ENCODE measurements at regions not wholly inside any gene's neighbourhood (a gene's known extent, or its start where the extent isn't known, plus 50 kb on each side); places are given as distances from the start of the nearest gene placed in this dataset.

DNA sequence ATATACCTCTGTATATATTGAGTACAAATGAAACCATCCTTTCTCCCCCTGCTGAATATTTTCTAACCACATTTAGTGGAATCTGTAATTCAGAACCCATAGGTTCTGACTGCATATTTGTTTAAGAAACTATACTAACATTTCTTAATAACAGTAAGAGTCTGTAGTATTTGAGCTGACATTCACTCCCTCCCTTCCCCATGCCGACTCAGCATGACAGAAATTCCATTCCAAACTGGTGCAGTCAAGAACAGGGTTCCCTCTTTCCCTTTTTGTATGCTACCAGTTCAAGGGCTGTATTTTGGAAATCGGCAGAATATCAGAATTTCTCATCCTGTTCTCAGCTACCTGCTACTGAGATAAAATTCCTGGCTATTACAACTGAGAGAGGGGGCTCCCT, 796.6 kb upstream of the DPPA4 start:
- TF ChIP-seq RXRA (IDR thresholded peaks at IDR 0.05), result no peak
- no peak for TF ChIP-seq CTCF (IDR thresholded peaks at IDR 0.05; ENCODE audit: low read depth, low read length, missing input control)
- TF ChIP-seq GABPA (IDR thresholded peaks at IDR 0.05 in 1 of 2, conservative IDR thresholded peaks at IDR 0.05 in 1 of 2), result no peak
- TF ChIP-seq ZBTB33 (IDR thresholded peaks at IDR 0.05), result no peak
- no peak for TF ChIP-seq FOXA1 (IDR thresholded peaks at IDR 0.05)
- no peak for TF ChIP-seq ATF3 (IDR thresholded peaks at IDR 0.05)
- TF ChIP-seq, protein P1, sequence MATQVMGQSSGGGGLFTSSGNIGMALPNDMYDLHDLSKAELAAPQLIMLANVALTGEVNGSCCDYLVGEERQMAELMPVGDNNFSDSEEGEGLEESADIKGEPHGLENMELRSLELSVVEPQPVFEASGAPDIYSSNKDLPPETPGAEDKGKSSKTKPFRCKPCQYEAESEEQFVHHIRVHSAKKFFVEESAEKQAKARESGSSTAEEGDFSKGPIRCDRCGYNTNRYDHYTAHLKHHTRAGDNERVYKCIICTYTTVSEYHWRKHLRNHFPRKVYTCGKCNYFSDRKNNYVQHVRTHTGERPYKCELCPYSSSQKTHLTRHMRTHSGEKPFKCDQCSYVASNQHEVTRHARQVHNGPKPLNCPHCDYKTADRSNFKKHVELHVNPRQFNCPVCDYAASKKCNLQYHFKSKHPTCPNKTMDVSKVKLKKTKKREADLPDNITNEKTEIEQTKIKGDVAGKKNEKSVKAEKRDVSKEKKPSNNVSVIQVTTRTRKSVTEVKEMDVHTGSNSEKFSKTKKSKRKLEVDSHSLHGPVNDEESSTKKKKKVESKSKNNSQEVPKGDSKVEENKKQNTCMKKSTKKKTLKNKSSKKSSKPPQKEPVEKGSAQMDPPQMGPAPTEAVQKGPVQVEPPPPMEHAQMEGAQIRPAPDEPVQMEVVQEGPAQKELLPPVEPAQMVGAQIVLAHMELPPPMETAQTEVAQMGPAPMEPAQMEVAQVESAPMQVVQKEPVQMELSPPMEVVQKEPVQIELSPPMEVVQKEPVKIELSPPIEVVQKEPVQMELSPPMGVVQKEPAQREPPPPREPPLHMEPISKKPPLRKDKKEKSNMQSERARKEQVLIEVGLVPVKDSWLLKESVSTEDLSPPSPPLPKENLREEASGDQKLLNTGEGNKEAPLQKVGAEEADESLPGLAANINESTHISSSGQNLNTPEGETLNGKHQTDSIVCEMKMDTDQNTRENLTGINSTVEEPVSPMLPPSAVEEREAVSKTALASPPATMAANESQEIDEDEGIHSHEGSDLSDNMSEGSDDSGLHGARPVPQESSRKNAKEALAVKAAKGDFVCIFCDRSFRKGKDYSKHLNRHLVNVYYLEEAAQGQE (IDR thresholded peaks at IDR 0.05), result no peak
